Gastroesophageal sphincter (tissue), 4 donors: ENCODE measurements at regions not wholly inside any gene's neighbourhood (a gene's known extent, or its start where the extent isn't known, plus 50 kb on each side); places are given as distances from the start of the nearest gene placed in this dataset.
A peak's percentile ranks its signal among the peaks of the same experiment; 100 is the strongest.

Experiments
- ATAC-seq: fragments of 150-250 bp; one replicate; pipeline ENCODE4 v1.9.1; 2016; ENCODE audit warnings: mild to moderate bottlenecking, moderate library complexity
- H3K27ac ChIP-seq, 4 donors: fragments of 200-600 bp; sonication (generic) in 3 of 4; 1 replicate in 3 of 4; 2 replicates in 1 of 4; pipeline ENCODE4 v1.5.1; 2016 to 2019
- H3K27me3 ChIP-seq: fragments of 200-600 bp; sonication (generic); one replicate; pipeline ENCODE4 v1.5.1; 2019
- H3K36me3 ChIP-seq, 2 donors: fragments of 200-600 bp; sonication (generic); one replicate each; pipeline ENCODE4 v1.5.1; 2019; ENCODE audit warnings: control low read depth in 1 of 2
- H3K4me1 ChIP-seq, 3 donors: fragments of 200-600 bp; sonication (generic); 1 replicate in 2 of 3; 2 replicates in 1 of 3; pipeline ENCODE4 v1.5.1; 2016 to 2019; ENCODE audit warnings: control low read depth in 2 of 3
- H3K4me3 ChIP-seq, 2 donors: fragments of 200-600 bp; sonication (generic); one replicate each; pipeline ENCODE4 v1.5.1; 2019; ENCODE audit warnings: mild to moderate bottlenecking in 1 of 2, moderate library complexity in 1 of 2
- H3K9me3 ChIP-seq, 3 donors: fragments of 200-600 bp; sonication (generic); one replicate each; pipeline ENCODE4 v1.5.1; 2017 to 2019; ENCODE audit warnings: control low read depth in 2 of 3
- CTCF ChIP-seq, 4 experiments: fragments of 200-600 bp in 2 of 4; fragments of 450-650 bp in 2 of 4; sonication (generic) in 1 of 4; IDR thresholded peaks; one replicate each; pipeline ENCODE4 v1.5.1; 2017 to 2019; ENCODE audit warnings: antibody characterized with exemption in 4 of 4, mild to moderate bottlenecking in 2 of 4, moderate library complexity in 2 of 4
- EP300 ChIP-seq: sonication (generic); formaldehyde crosslinking; IDR thresholded peaks from one replicate; pipeline ENCODE4 v1.6.1; 2017; ENCODE audit warnings: antibody characterized with exemption, mild to moderate bottlenecking
- POLR2A ChIP-seq, 2 donors: fragments of 450-650 bp; IDR thresholded peaks; one replicate each; pipeline ENCODE4 v1.6.1; 2017; ENCODE audit warnings: antibody characterized with exemption in 2 of 2, mild to moderate bottlenecking in 2 of 2, moderate library complexity in 1 of 2
- POLR2AphosphoS5 ChIP-seq: sonication (generic); formaldehyde crosslinking; IDR thresholded peaks from one replicate; pipeline ENCODE4 v1.6.1; 2017; ENCODE audit warnings: antibody characterized with exemption
- WGBS, 2 donors: methylation state at CpG; one replicate each; pipeline ENCODE4 v1.1.5; 2018; ENCODE audit warnings: low coverage in 1 of 2; 5-methylcytosine and 5-hydroxymethylcytosine counted together

- ATAC-seq: no peak
- no peak overlapping the region for H3K4me3 ChIP-seq
- TF ChIP-seq POLR2A (IDR thresholded peaks at IDR 0.05) (no peak), CTCF (IDR thresholded peaks at IDR 0.05) (no peak)
- H3K4me1 ChIP-seq: no peaks in the 10 kb centered on the region
- H3K27me3 ChIP-seq: no peaks in the 10 kb centered on the region
- no peak overlapping the region for H3K27ac ChIP-seq
- no peaks in the 10 kb centered on the region for H3K36me3 ChIP-seq
- WGBS, 2 donors: 33 to 83% methylated on average over 1 of the region's 1 CpG
- H3K9me3 ChIP-seq: no peaks in the 10 kb centered on the region
Measured at GRCh38 chr5:12901696-12902095, 997.5 kb upstream of the CTNND2 start.

- H3K4me1 ChIP-seq: no peaks in the 10 kb centered on the region
- no peaks in the 10 kb centered on the region for H3K36me3 ChIP-seq
- no peak overlapping the region for H3K4me3 ChIP-seq
- no peak for ATAC-seq
- WGBS, 2 donors: 55 to 87% methylated on average over 2 to 3 of the region's 3 CpGs
- TF ChIP-seq POLR2AphosphoS5 (no peak), CTCF (IDR thresholded peaks at IDR 0.05) (no peak), EP300 (no peak), POLR2A (IDR thresholded peaks at IDR 0.05) (no peak)
- no peaks in the 10 kb centered on the region for H3K27me3 ChIP-seq
- H3K27ac ChIP-seq: no peak overlapping the region
- no peaks in the 10 kb centered on the region for H3K9me3 ChIP-seq
Measured at GRCh38 chr5:12896086-12896485, 991.8 kb upstream of the CTNND2 start.

- no peak overlapping the region for H3K4me3 ChIP-seq
- no peak for TF ChIP-seq POLR2A (IDR thresholded peaks at IDR 0.05)
- no peak for TF ChIP-seq POLR2AphosphoS5
- TF ChIP-seq EP300: no peak
- no peak for TF ChIP-seq CTCF (IDR thresholded peaks at IDR 0.05)
- no peaks in the 10 kb centered on the region for H3K36me3 ChIP-seq
- no peak overlapping the region for H3K27ac ChIP-seq
- H3K4me1 ChIP-seq: no peaks in the 10 kb centered on the region
- WGBS, 2 donors: 6 to 69% methylated on average over 2 of the region's 2 CpGs
- H3K9me3 ChIP-seq: no peaks in the 10 kb centered on the region
- ATAC-seq: no peak
- no peaks in the 10 kb centered on the region for H3K27me3 ChIP-seq
Measured at GRCh38 chr5:12885018-12885417, 980.8 kb upstream of the CTNND2 start.

- Histone ChIP-seq H3K4me3 (no peak overlapping the region), H3K9me3 (no peaks in the 10 kb centered on the region), H3K27ac (no peak overlapping the region), H3K36me3 (no peaks in the 10 kb centered on the region), H3K27me3 (no peaks in the 10 kb centered on the region), H3K4me1 (no peaks in the 10 kb centered on the region)
- 91 to 96% methylated on average over 4 to 5 of the region's 5 CpGs for WGBS, 2 donors
- TF ChIP-seq EP300 (no peak), CTCF (IDR thresholded peaks at IDR 0.05) (no peak), POLR2AphosphoS5 (no peak), POLR2A (IDR thresholded peaks at IDR 0.05) (no peak)
- no peak for ATAC-seq
Measured at GRCh38 chr5:12883395-12883794, 979.1 kb upstream of the CTNND2 start.

GRCh38 chr5:12876541-12877298 lies 972.5 kb upstream of the CTNND2 start:
- H3K27me3 ChIP-seq: no peaks in the 10 kb centered on the region
- no peak overlapping the region for H3K27ac ChIP-seq
- H3K36me3 ChIP-seq: no peaks in the 10 kb centered on the region
- no peaks in the 10 kb centered on the region for H3K4me1 ChIP-seq
- WGBS, 2 donors: no CpG with 5 or more reads among the region's 1 CpG
- peaks cover 0 to 17% (median 0%) of the 10 kb centered on the region in 3 donors for H3K9me3 ChIP-seq
- peak; percentile 13 for ATAC-seq
- no peak overlapping the region for H3K4me3 ChIP-seq
- no peak for TF ChIP-seq CTCF (IDR thresholded peaks at IDR 0.05)
- no peak for TF ChIP-seq POLR2AphosphoS5
- no peak for TF ChIP-seq POLR2A (IDR thresholded peaks at IDR 0.05)
- TF ChIP-seq EP300: no peak
